HG03039 (cell line): ENCODE measurements at regions not wholly inside any gene's neighbourhood (a gene's known extent, or its start where the extent isn't known, plus 50 kb on each side); places are given as distances from the start of the nearest gene placed in this dataset.

Experiments
- ATAC-seq: cut with Tn5 transposase; IDR thresholded peaks from one replicate; pipeline ENCODE4 v1.9.1; 2021; ENCODE audit warnings: mild to moderate bottlenecking, moderate library complexity; ENCODE audit not compliant: unreplicated experiment

GRCh38 chr1:58013237-58013636 is 533.3 kb downstream of the OMA1 start:
- ATAC-seq: no peak

GRCh38 chr1:58011978-58012377 is 534.5 kb downstream of the OMA1 start:
- ATAC-seq: no peak

- no peak for ATAC-seq
These were observed 540.0 kb downstream of the OMA1 start for GRCh38 chr1:58006421-58007046.

GRCh38 chr1:58005212-58005611 is 541.3 kb downstream of the OMA1 start:
- ATAC-seq: no peak

GRCh38 chr1:58003988-58004387 is 542.5 kb downstream of the OMA1 start:
- no peak for ATAC-seq

- no peak for ATAC-seq
These were observed 543.5 kb downstream of the OMA1 start for GRCh38 chr1:58003059-58003458.

GRCh38 chr1:58000821-58001220 is 545.7 kb downstream of the OMA1 start:
- no peak for ATAC-seq

GRCh38 chr1:58000116-58000515 is 546.4 kb downstream of the OMA1 start:
- ATAC-seq: no peak

GRCh38 chr1:57996400-57996799 is 550.1 kb downstream of the OMA1 start:
- no peak for ATAC-seq

- ATAC-seq: no peak
These were observed 555.2 kb downstream of the OMA1 start for GRCh38 chr1:57991289-57991688.

GRCh38 chr1:57989877-57990276 is 556.6 kb downstream of the OMA1 start:
- no peak for ATAC-seq

- ATAC-seq: no peak
These were observed 559.0 kb downstream of the OMA1 start for GRCh38 chr1:57987523-57987922.

- ATAC-seq: no peak
These were observed 560.1 kb downstream of the OMA1 start for GRCh38 chr1:57986432-57986831.

- ATAC-seq: no peak
These were observed 560.4 kb upstream of the DAB1 start for GRCh38 chr1:57984277-57984676.

GRCh38 chr1:57983441-57983840 is 559.6 kb upstream of the DAB1 start:
- ATAC-seq: no peak

GRCh38 chr1:57982852-57983251 is 559.0 kb upstream of the DAB1 start:
- ATAC-seq: no peak

GRCh38 chr1:57976216-57976615 is 552.4 kb upstream of the DAB1 start:
- ATAC-seq: no peak

- no peak for ATAC-seq
These were observed 544.5 kb upstream of the DAB1 start for GRCh38 chr1:57968321-57968720.

GRCh38 chr1:57966751-57967406 is 543.0 kb upstream of the DAB1 start:
- ATAC-seq: no peak

- ATAC-seq: no peak
These were observed 542.5 kb upstream of the DAB1 start for GRCh38 chr1:57966340-57966739.

GRCh38 chr1:57963581-57963980 is 539.7 kb upstream of the DAB1 start:
- ATAC-seq: no peak

GRCh38 chr1:57959531-57960241 is 535.8 kb upstream of the DAB1 start:
- no peak for ATAC-seq
